OCI-LY1 (cell line): ENCODE measurements at regions not wholly inside any gene's neighbourhood (a gene's known extent, or its start where the extent isn't known, plus 50 kb on each side); places are given as distances from the start of the nearest gene placed in this dataset.

Experiments used
- H2AFZ ChIP-seq: fragments of 200-600 bp; sonication (generic), shearing (Covaris generic); 2 replicates; pipeline ENCODE4 v1.6.0; 2014; ENCODE audit warnings: antibody characterized with exemption, mild to moderate bottlenecking, low read length
- H3F3A ChIP-seq: fragments of 200-600 bp; sonication (generic), shearing (Covaris generic); 2 replicates; pipeline ENCODE4 v1.6.0; 2014; ENCODE audit warnings: mild to moderate bottlenecking, antibody characterized with exemption, low read length, moderate library complexity; ENCODE audit not compliant: insufficient read depth
- H3K27ac ChIP-seq: fragments of 200-600 bp; sonication (generic); 2 replicates; pipeline ENCODE4 v1.5.1; 2014; ENCODE audit warnings: low read length, mixed run types, mild to moderate bottlenecking, low read depth; ENCODE audit not compliant: poor library complexity, severe bottlenecking
- H3K27me3 ChIP-seq: fragments of 200-600 bp; sonication (generic); 2 replicates; pipeline ENCODE4 v1.6.0; 2014; ENCODE audit warnings: antibody characterized with exemption, mild to moderate bottlenecking, low read length, moderate library complexity; ENCODE audit not compliant: insufficient read depth
- H3K36me3 ChIP-seq: fragments of 200-600 bp; sonication (generic); 2 replicates; pipeline ENCODE4 v1.6.1; 2014; ENCODE audit warnings: mild to moderate bottlenecking, antibody characterized with exemption, low read length, moderate library complexity, mixed read lengths; ENCODE audit not compliant: insufficient read depth
- H3K4me1 ChIP-seq: fragments of 200-600 bp; sonication (generic); 2 replicates; pipeline ENCODE4 v1.5.1; 2014; ENCODE audit warnings: mild to moderate bottlenecking, low read length, moderate library complexity; ENCODE audit not compliant: insufficient read depth, severe bottlenecking
- H3K4me2 ChIP-seq: fragments of 200-600 bp; sonication (generic), shearing (Covaris generic); 2 replicates; pipeline ENCODE4 v1.6.1; 2014; ENCODE audit warnings: low read length
- H3K4me3 ChIP-seq: fragments of 200-600 bp; sonication (generic); 2 replicates; pipeline ENCODE4 v1.5.1; 2014; ENCODE audit warnings: low read length, low read depth, mild to moderate bottlenecking, mixed read lengths; ENCODE audit not compliant: poor library complexity, severe bottlenecking
- H3K79me2 ChIP-seq: fragments of 200-600 bp; shearing (Covaris generic); 2 replicates; pipeline ENCODE4 v1.6.1; 2016; ENCODE audit warnings: mixed run types, low read length, mixed read lengths; ENCODE audit not compliant: insufficient read depth
- H3K9ac ChIP-seq: fragments of 200-600 bp; sonication (generic), shearing (Covaris generic); 2 replicates; pipeline ENCODE4 v1.6.1; 2014; ENCODE audit warnings: mild to moderate bottlenecking, low read length, mixed read lengths
- H3K9me2 ChIP-seq: fragments of 200-600 bp; sonication (generic), shearing (Covaris generic); 2 replicates; pipeline ENCODE4 v1.6.1; 2014; ENCODE audit warnings: low read depth, mild to moderate bottlenecking, low read length, mixed read lengths
- H3K9me3 ChIP-seq: fragments of 200-600 bp; shearing (Covaris generic); 2 replicates; pipeline ENCODE4 v1.6.1; 2014; ENCODE audit warnings: low read length, mixed read lengths
- H4K20me1 ChIP-seq: fragments of 200-600 bp; sonication (generic), shearing (Covaris generic); 2 replicates; pipeline ENCODE4 v1.6.0; 2016; ENCODE audit warnings: mild to moderate bottlenecking, low read length; ENCODE audit not compliant: insufficient read depth
- EZH2 ChIP-seq: fragments of 200-600 bp; sonication (generic), shearing (Covaris generic); IDR thresholded peaks from 2 replicates; pipeline ENCODE4 v1.8.0; 2017; ENCODE audit warnings: borderline replicate concordance, mixed run types, mild to moderate bottlenecking, antibody characterized with exemption, low read length, moderate library complexity, mixed read lengths
- TF ChIP-seq, protein P1 (sequence below): fragments of 200-600 bp; sonication (generic), shearing (Covaris generic); IDR thresholded peaks from 2 replicates; pipeline ENCODE4 v1.5.1; 2017; ENCODE audit warnings: mild to moderate bottlenecking, antibody characterized with exemption, low read length, moderate library complexity, mixed read lengths

DNA sequence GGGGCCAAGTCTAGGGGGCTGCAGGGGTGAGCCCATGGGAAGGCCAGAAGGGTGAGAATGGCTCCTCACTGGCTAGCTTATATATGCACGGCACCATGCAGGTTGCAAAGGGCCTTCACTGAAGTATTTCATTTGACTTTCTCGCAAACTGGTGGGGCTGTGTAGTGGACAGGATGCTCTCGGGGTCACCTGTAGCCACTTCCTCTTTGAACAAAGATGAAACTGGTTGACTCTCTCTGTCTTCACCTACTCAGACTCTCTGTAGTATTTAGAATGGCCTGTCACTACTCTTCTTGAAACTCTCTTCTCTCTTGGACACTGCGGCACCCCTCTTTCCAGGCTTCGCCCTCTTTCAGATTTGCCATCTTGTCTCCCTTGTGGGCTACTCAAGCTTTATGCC, 560.5 kb downstream of the PKHD1 start:
- Histone ChIP-seq H3K36me3 (no peaks in the 10 kb centered on the region), H3K9me3 (no peaks in the 10 kb centered on the region), H3K4me2 (no peak overlapping the region), H3F3A (no peaks in the 10 kb centered on the region), H3K9ac (no peak overlapping the region), H3K4me3 (no peak overlapping the region), H4K20me1 (no peaks in the 10 kb centered on the region), H2AFZ (no peak overlapping the region), H3K79me2 (no peaks in the 10 kb centered on the region), H3K27ac (no peak overlapping the region), H3K4me1 (no peaks in the 10 kb centered on the region), H3K9me2 (no peaks in the 10 kb centered on the region), H3K27me3 (no peaks in the 10 kb centered on the region)
- TF ChIP-seq EZH2, result no peak
- TF ChIP-seq, protein P1, sequence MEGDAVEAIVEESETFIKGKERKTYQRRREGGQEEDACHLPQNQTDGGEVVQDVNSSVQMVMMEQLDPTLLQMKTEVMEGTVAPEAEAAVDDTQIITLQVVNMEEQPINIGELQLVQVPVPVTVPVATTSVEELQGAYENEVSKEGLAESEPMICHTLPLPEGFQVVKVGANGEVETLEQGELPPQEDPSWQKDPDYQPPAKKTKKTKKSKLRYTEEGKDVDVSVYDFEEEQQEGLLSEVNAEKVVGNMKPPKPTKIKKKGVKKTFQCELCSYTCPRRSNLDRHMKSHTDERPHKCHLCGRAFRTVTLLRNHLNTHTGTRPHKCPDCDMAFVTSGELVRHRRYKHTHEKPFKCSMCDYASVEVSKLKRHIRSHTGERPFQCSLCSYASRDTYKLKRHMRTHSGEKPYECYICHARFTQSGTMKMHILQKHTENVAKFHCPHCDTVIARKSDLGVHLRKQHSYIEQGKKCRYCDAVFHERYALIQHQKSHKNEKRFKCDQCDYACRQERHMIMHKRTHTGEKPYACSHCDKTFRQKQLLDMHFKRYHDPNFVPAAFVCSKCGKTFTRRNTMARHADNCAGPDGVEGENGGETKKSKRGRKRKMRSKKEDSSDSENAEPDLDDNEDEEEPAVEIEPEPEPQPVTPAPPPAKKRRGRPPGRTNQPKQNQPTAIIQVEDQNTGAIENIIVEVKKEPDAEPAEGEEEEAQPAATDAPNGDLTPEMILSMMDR, result no peak

DNA sequence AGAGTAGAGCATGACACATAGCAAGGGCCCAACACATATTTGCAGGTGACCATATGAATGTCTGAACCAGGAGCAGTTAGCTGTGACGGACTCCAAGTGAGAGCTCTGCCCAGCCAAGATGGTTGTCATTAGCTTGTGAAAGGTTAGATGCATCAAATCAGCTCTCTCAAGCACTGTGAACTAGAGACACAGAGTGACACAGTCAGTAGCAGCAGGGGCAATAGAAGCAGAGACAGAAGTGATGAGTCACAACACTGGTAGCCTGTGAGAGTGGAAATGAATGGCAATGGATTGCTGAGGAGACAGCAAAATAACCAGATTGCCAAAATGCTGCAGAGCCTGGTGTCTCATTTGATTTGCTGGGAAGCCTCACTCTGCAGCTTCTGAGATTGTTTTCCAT, 558.9 kb downstream of the PKHD1 start:
- Histone ChIP-seq H2AFZ (no peak overlapping the region), H3K4me2 (no peak overlapping the region), H3K27me3 (no peaks in the 10 kb centered on the region), H3K4me3 (no peak overlapping the region), H3K36me3 (no peaks in the 10 kb centered on the region), H3K9ac (no peak overlapping the region), H3K79me2 (no peaks in the 10 kb centered on the region), H4K20me1 (no peaks in the 10 kb centered on the region), H3K27ac (no peak overlapping the region), H3K9me3 (no peaks in the 10 kb centered on the region), H3K4me1 (no peaks in the 10 kb centered on the region), H3F3A (no peaks in the 10 kb centered on the region), H3K9me2 (no peaks in the 10 kb centered on the region)
- TF ChIP-seq, protein P1, result no peak
- no peak for TF ChIP-seq EZH2

DNA sequence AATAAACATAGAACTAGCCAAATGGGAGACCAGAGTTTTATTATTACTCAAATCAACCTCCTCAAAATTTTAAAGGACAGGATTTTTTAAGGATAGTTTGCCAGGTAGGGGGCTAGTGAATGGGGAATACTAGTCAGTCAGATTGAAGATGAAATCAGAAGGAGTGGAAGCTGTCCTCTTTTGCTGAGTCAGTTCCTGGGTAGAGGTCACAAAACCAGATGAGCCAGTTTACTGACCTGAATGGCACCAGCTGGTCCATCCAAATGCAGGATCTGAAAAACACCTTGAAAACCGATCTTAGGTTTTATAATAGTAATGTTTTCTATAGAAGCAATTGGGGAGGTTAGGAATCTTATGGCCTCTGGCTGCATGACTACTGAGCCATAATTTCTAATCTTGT, 558.2 kb downstream of the PKHD1 start:
- Histone ChIP-seq H2AFZ (no peak overlapping the region), H3K4me1 (no peaks in the 10 kb centered on the region), H3K36me3 (no peaks in the 10 kb centered on the region), H3K9me2 (no peaks in the 10 kb centered on the region), H3F3A (no peaks in the 10 kb centered on the region), H3K27ac (no peak overlapping the region), H3K27me3 (no peaks in the 10 kb centered on the region), H3K9me3 (no peaks in the 10 kb centered on the region), H3K9ac (no peak overlapping the region), H3K4me2 (no peak overlapping the region), H3K79me2 (no peaks in the 10 kb centered on the region), H3K4me3 (no peak overlapping the region), H4K20me1 (no peaks in the 10 kb centered on the region)
- TF ChIP-seq EZH2, result no peak
- TF ChIP-seq, protein P1, result no peak
